Duodenal mucosa (tissue), 2 donors: ENCODE measurements at regions not wholly inside any gene's neighbourhood (a gene's known extent, or its start where the extent isn't known, plus 50 kb on each side); places are given as distances from the start of the nearest gene placed in this dataset.

ENCODE experiments used
- H3K27ac ChIP-seq: one replicate; pipeline ENCODE4 v1.7.0; 2013; ENCODE audit warnings: low read depth, low read length
- H3K27me3 ChIP-seq, 2 donors: one replicate each; pipeline ENCODE4 v1.7.0; 2013; ENCODE audit warnings: low read length in 2 of 2, control low read depth in 1 of 2; ENCODE audit not compliant: insufficient read depth in 2 of 2, control insufficient read depth in 1 of 2
- H3K36me3 ChIP-seq, 2 donors: one replicate each; pipeline ENCODE4 v1.7.0; 2013; ENCODE audit warnings: low read length in 2 of 2, control low read depth in 1 of 2; ENCODE audit not compliant: insufficient read depth in 2 of 2, control insufficient read depth in 1 of 2
- H3K4me1 ChIP-seq, 2 donors: one replicate each; pipeline ENCODE4 v1.7.0; 2013; ENCODE audit warnings: low read length in 2 of 2, control low read depth in 1 of 2; ENCODE audit not compliant: insufficient read depth in 2 of 2, control insufficient read depth in 1 of 2
- H3K4me3 ChIP-seq, 2 donors: one replicate each; pipeline ENCODE4 v1.7.0; 2013; ENCODE audit warnings: low read length in 2 of 2, low read depth in 1 of 2
- H3K9ac ChIP-seq, 2 donors: one replicate each; pipeline ENCODE4 v1.7.0; 2013; ENCODE audit warnings: low read length in 2 of 2, low read depth in 1 of 2
- H3K9me3 ChIP-seq, 2 donors: one replicate each; pipeline ENCODE4 v1.7.0; 2013; ENCODE audit warnings: low read length in 2 of 2, control low read depth in 1 of 2; ENCODE audit not compliant: control insufficient read depth in 1 of 2

- no peak overlapping the region for H3K4me3 ChIP-seq
- no peaks in the 10 kb centered on the region for H3K36me3 ChIP-seq
- H3K9ac ChIP-seq = no peak overlapping the region
- H3K27me3 ChIP-seq = no peaks in the 10 kb centered on the region
- H3K27ac ChIP-seq = no peak overlapping the region
- H3K9me3 ChIP-seq = no peaks in the 10 kb centered on the region
- H3K4me1 ChIP-seq = no peaks in the 10 kb centered on the region
Observed at GRCh38 chr3:102329066-102329465, 105.7 kb upstream of the ZPLD1 start.

DNA sequence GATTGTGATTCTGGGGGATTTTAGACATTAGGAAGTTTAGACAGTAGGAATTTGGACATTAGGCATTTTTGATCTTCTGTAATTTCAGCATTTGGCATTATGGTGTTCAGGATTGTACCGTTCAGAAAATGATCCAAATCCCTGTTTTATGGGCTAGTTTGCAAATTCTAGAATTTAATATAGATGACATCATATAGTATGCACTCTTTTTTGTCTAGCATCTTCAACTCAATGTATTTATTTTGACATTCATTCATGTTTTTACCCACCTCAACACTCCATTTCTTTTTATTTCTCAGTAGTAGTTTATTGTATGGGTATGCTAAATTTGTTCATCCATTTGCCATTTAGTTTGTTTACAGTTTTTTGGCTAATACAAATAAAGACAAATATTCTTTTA lies 105.3 kb upstream of the ZPLD1 start:
- no peaks in the 10 kb centered on the region for H3K4me1 ChIP-seq
- no peaks in the 10 kb centered on the region for H3K36me3 ChIP-seq
- no peaks in the 10 kb centered on the region for H3K9me3 ChIP-seq
- no peaks in the 10 kb centered on the region for H3K27me3 ChIP-seq
- H3K9ac ChIP-seq = no peak overlapping the region
- no peak overlapping the region for H3K27ac ChIP-seq
- no peak overlapping the region for H3K4me3 ChIP-seq

- H3K9me3 ChIP-seq = no peaks in the 10 kb centered on the region
- H3K27ac ChIP-seq = no peak overlapping the region
- no peaks in the 10 kb centered on the region for H3K36me3 ChIP-seq
- H3K9ac ChIP-seq = no peak overlapping the region
- no peak overlapping the region for H3K4me3 ChIP-seq
- H3K4me1 ChIP-seq = no peaks in the 10 kb centered on the region
- H3K27me3 ChIP-seq = no peaks in the 10 kb centered on the region
Observed at GRCh38 chr3:102332205-102332604, 102.6 kb upstream of the ZPLD1 start.

DNA sequence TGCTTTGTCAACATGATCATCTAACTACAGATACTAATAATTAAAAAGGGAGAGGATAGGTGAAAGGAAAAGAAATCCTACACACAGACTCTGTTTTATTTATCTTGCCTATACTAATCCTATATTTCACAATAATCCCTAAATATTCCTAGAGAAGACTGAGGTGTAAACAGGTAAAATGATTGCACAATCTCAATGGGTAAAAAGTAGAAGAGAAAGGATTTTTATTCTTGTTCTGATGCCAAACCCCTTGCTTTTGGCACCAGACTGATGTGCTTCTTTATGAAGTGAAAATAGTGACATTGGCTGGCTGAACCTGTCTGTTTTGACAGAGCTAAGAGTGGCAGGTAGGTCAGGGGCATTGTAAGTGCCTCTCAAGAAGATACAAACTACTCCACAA lies 101.9 kb upstream of the ZPLD1 start:
- Histone ChIP-seq H3K9me3 (no peaks in the 10 kb centered on the region), H3K27ac (no peak overlapping the region), H3K4me3 (no peak overlapping the region), H3K4me1 (no peaks in the 10 kb centered on the region), H3K9ac (no peak overlapping the region), H3K36me3 (no peaks in the 10 kb centered on the region), H3K27me3 (no peaks in the 10 kb centered on the region)

DNA sequence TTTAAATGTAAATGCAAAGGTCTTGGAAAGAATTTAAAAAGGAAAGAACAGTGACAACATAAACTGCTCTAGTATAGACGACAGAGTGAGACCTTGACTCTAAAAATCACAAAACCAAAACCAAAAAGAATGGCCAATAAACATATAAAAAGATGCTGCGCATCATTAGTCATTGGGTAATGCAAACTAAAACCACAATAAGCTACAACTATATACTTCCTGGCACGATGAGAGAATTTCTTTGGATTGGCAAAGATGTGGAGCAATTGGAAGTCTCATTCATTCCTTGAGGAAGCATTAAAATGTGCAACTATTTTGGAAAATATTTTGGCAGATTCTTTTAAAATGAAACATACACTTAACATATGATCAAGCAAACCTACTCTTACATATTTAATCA lies 98.7 kb upstream of the ZPLD1 start:
- H3K4me3 ChIP-seq = no peak overlapping the region
- no peaks in the 10 kb centered on the region for H3K4me1 ChIP-seq
- H3K36me3 ChIP-seq = no peaks in the 10 kb centered on the region
- H3K27me3 ChIP-seq = no peaks in the 10 kb centered on the region
- no peak overlapping the region for H3K27ac ChIP-seq
- no peaks in the 10 kb centered on the region for H3K9me3 ChIP-seq
- H3K9ac ChIP-seq = no peak overlapping the region

DNA sequence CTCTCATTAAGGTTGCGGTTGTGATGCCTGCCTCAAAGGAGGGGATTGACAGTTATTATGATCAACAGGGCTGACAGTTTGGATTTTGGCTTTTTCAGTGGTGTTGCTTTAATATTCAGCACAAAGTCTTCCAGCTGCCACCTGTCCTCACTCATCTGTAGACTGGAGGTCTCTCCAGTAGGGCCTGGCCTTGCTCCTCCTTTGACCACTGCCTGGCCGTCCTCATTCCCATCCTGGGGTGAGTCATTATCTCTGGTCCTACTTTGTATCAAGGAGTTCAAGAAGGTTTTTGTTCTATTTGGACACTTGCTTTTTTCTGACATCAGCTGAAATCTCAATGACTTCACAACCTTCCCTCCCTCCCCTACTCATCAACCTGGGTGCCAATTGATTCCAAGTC lies 95.1 kb upstream of the ZPLD1 start:
- Histone ChIP-seq H3K4me1 (no peaks in the 10 kb centered on the region), H3K36me3 (no peaks in the 10 kb centered on the region), H3K27me3 (no peaks in the 10 kb centered on the region), H3K9ac (no peak overlapping the region), H3K27ac (no peak overlapping the region), H3K4me3 (no peak overlapping the region), H3K9me3 (no peaks in the 10 kb centered on the region)

- no peak overlapping the region for H3K27ac ChIP-seq
- H3K36me3 ChIP-seq = no peaks in the 10 kb centered on the region
- no peaks in the 10 kb centered on the region for H3K27me3 ChIP-seq
- H3K9ac ChIP-seq = no peak overlapping the region
- no peaks in the 10 kb centered on the region for H3K9me3 ChIP-seq
- no peaks in the 10 kb centered on the region for H3K4me1 ChIP-seq
- no peak overlapping the region for H3K4me3 ChIP-seq
Observed at GRCh38 chr3:102346897-102347296, 87.9 kb upstream of the ZPLD1 start.

DNA sequence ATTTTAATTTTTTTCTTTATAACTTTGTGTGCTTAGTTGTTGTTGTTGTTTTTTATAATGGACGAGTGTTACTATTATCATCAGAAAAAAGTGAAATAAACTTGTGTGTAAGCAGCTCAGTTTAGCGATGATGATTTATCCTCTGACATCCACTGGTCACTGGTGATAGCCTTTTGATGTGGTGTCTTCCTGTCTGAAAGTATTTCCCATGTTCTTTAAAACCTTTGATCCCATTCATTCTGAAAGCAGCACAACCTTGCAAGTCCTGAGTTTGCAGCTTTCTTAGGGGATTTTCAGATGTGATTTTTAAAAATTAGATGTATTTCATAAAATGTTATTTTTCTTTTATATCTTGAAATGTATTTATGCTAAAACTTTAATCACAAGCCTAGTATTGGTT lies 85.9 kb upstream of the ZPLD1 start:
- Histone ChIP-seq H3K36me3 (no peaks in the 10 kb centered on the region), H3K9ac (no peak overlapping the region), H3K4me3 (no peak overlapping the region), H3K4me1 (no peaks in the 10 kb centered on the region), H3K27ac (no peak overlapping the region), H3K9me3 (no peaks in the 10 kb centered on the region), H3K27me3 (no peaks in the 10 kb centered on the region)

- H3K4me1 ChIP-seq = no peaks in the 10 kb centered on the region
- no peak overlapping the region for H3K27ac ChIP-seq
- H3K4me3 ChIP-seq = no peak overlapping the region
- H3K27me3 ChIP-seq = no peaks in the 10 kb centered on the region
- H3K36me3 ChIP-seq = no peaks in the 10 kb centered on the region
- no peak overlapping the region for H3K9ac ChIP-seq
- H3K9me3 ChIP-seq = no peaks in the 10 kb centered on the region
Observed at GRCh38 chr3:102353148-102353547, 81.7 kb upstream of the ZPLD1 start.

DNA sequence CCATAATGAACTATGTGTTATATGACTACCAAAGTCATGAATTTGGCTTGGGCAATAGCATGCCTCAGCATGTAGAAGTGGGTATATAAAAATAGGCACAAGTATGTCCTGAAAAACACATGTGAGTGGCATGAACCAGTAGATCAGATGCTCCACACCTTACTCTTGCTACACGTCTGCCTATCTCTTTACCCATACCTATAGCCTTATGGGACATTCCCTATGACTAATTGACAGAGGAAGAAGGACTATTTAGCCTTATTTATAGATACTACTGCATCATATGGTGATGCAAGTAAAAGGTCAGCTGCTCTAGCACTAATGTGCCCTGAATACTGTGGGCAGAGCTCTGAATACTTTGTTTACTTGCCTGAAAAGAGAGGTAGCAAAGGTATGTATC lies 81.0 kb upstream of the ZPLD1 start:
- Histone ChIP-seq H3K4me1 (no peaks in the 10 kb centered on the region), H3K27me3 (no peaks in the 10 kb centered on the region), H3K27ac (no peak overlapping the region), H3K9ac (no peak overlapping the region), H3K36me3 (no peaks in the 10 kb centered on the region), H3K9me3 (no peaks in the 10 kb centered on the region), H3K4me3 (no peak overlapping the region)

DNA sequence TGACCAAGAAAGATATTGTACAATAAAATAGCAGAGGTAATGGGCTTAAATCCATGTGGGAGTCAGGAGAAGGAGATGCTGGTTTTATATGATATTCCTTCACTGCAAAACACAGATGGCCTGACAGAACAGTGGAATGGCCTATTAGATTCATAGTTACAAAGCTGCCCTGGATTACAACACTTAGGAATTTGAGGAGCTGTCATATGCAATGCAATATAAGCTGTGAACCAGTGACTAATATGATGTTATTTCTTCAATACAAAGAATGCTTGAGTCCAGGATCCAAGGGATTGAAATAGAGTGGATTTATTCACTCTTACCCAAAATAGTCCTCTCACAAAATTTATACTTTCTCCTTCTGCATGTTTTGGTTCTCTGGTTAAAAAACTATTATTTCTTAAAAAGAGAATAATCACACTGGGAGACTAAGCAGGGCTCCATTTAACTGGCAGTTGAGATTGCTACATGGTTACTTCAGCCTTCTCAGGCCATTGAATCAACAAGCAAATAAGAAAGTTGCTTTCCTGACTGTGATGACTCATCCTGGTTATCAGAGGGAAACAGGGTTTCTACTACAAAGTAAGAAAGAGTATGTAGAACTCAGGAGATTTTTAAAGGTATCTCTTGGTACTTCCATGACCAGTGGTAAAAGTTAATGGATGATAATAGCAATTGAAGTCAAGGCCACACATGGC lies 79.8 kb upstream of the ZPLD1 start:
- Histone ChIP-seq H3K9ac (no peak overlapping the region), H3K27me3 (no peaks in the 10 kb centered on the region), H3K27ac (no peak overlapping the region), H3K36me3 (no peaks in the 10 kb centered on the region), H3K9me3 (no peaks in the 10 kb centered on the region), H3K4me3 (no peak overlapping the region), H3K4me1 (no peaks in the 10 kb centered on the region)
